PC-9 (cell line): ENCODE measurements at regions not wholly inside any gene's neighbourhood (a gene's known extent, or its start where the extent isn't known, plus 50 kb on each side); places are given as distances from the start of the nearest gene placed in this dataset.

Experiments
- BruUV-seq: library from RNA; stranded (reverse); fragments of 400-500 nt; replicated peaks from 2 replicates; lab custom pipeline; 2021; lab: Mats Ljungman, UMichigan
- CTCF ChIA-PET: fragments of 300-600 bp; sonication (Branson Sonifier 250); formaldehyde crosslinking; loops from one replicate; lab custom pipeline; 2022; ENCODE audit warnings: antibody characterized with exemption; lab: Charles Lee
- POLR2A ChIA-PET: fragments of 300-600 bp; sonication (Branson Sonifier 250); formaldehyde crosslinking; loops from one replicate; lab custom pipeline; 2022; ENCODE audit warnings: antibody characterized with exemption; ENCODE audit not compliant: unreplicated experiment; lab: Charles Lee
- DNase-seq, 2 experiments: peaks; one replicate each; pipeline versions ENCODE4 v3.0.0 to v3.0.0-alpha.2; 2015 to 2022; ENCODE audit warnings: mixed read lengths in 1 of 2
- H2AFZ ChIP-seq: fragments of 200-600 bp; sonication (generic); 2 replicates; pipeline ENCODE4 v1.8.1; 2017; ENCODE audit warnings: antibody characterized with exemption
- H3F3A ChIP-seq: fragments of 200-600 bp; sonication (generic); 2 replicates; pipeline ENCODE4 v1.8.1; 2017; ENCODE audit warnings: antibody characterized with exemption, mild to moderate bottlenecking, low read depth; ENCODE audit not compliant: insufficient read depth
- H3K27ac ChIP-seq: fragments of 200-600 bp; sonication (generic); 2 replicates; pipeline ENCODE4 v1.6.1; 2016; ENCODE audit warnings: mixed run types
- H3K27me3 ChIP-seq: fragments of 200-600 bp; sonication (generic); 2 replicates; pipeline ENCODE4 v1.6.1; 2016; ENCODE audit warnings: low read depth, mixed run types; ENCODE audit not compliant: insufficient read depth
- H3K36me3 ChIP-seq: fragments of 200-600 bp; sonication (generic); 2 replicates; pipeline ENCODE4 v1.6.1; 2016; ENCODE audit warnings: low read depth, mixed run types
- H3K4me1 ChIP-seq: fragments of 200-600 bp; sonication (generic); replicated peaks from 2 replicates; pipeline ENCODE4 v1.6.1; 2016; ENCODE audit warnings: mixed run types; ENCODE audit not compliant: insufficient read depth
- H3K4me2 ChIP-seq: fragments of 200-600 bp; sonication (generic); 2 replicates; pipeline ENCODE4 v1.6.1; 2017; ENCODE audit warnings: mixed run types
- H3K4me3 ChIP-seq: fragments of 200-600 bp; sonication (generic); 2 replicates; pipeline ENCODE4 v1.6.1; 2016; ENCODE audit warnings: mixed run types
- H3K79me2 ChIP-seq: fragments of 200-600 bp; sonication (generic); 2 replicates; pipeline ENCODE4 v1.6.1; 2017; ENCODE audit warnings: low read depth, mixed run types
- H3K9me2 ChIP-seq: fragments of 200-600 bp; sonication (generic); 2 replicates; pipeline ENCODE4 v1.8.1; 2017; ENCODE audit warnings: mild to moderate bottlenecking; ENCODE audit not compliant: insufficient read depth
- H3K9me3 ChIP-seq: fragments of 200-600 bp; sonication (generic); 2 replicates; pipeline ENCODE4 v1.8.1; 2016; ENCODE audit warnings: low read depth; ENCODE audit not compliant: insufficient read depth
- H4K20me1 ChIP-seq: fragments of 200-600 bp; sonication (generic); 2 replicates; pipeline ENCODE4 v1.8.1; 2017; ENCODE audit not compliant: insufficient read depth
- EZH2 ChIP-seq: fragments of 200-600 bp; sonication (generic); IDR thresholded peaks from 2 replicates; pipeline ENCODE4 v1.8.0; 2017; ENCODE audit warnings: antibody characterized with exemption, low read depth
- intact Hi-C: fragments of 100-400 bp; cut with micrococcal nuclease; formaldehyde crosslinking; loops from one replicate; pipeline ENCODE4 v1.10.0; 2022; ENCODE audit not compliant: unreplicated experiment
- TF ChIP-seq, protein P1 (sequence below): fragments of 200-600 bp; sonication (generic); conservative IDR thresholded peaks from 2 replicates; pipeline ENCODE4 v1.6.1; 2017; ENCODE audit warnings: mixed run types, antibody characterized with exemption, mild to moderate bottlenecking, moderate library complexity

DNA sequence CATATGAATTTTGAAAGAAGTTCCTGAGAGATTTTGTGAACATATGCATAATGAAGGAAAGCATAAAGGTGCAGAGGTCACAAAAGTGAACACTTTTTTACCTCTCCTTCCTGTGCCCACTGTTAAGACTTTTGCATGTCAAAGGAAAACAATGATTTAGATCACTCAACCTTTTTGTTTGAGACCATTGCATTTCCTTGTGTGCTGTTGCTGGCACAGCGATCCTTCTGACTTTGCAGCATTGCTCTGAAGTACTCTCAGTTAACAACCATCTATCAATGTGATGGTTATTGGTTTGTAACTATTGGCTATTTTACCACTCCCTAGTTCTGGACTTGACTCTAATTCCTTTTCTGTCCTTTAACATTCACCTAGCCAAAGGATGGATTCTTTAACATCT, 61.7 kb upstream of the TFPI start:
- DNase-seq, result no peak
- no peak overlapping the region for H3K4me3 ChIP-seq
- H3K27me3 ChIP-seq, result no peaks in the 10 kb centered on the region
- H3K36me3 ChIP-seq, result no peaks in the 10 kb centered on the region
- TF ChIP-seq, protein P1, sequence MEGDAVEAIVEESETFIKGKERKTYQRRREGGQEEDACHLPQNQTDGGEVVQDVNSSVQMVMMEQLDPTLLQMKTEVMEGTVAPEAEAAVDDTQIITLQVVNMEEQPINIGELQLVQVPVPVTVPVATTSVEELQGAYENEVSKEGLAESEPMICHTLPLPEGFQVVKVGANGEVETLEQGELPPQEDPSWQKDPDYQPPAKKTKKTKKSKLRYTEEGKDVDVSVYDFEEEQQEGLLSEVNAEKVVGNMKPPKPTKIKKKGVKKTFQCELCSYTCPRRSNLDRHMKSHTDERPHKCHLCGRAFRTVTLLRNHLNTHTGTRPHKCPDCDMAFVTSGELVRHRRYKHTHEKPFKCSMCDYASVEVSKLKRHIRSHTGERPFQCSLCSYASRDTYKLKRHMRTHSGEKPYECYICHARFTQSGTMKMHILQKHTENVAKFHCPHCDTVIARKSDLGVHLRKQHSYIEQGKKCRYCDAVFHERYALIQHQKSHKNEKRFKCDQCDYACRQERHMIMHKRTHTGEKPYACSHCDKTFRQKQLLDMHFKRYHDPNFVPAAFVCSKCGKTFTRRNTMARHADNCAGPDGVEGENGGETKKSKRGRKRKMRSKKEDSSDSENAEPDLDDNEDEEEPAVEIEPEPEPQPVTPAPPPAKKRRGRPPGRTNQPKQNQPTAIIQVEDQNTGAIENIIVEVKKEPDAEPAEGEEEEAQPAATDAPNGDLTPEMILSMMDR, result no peak
- no peak for TF ChIP-seq EZH2
- intact Hi-C loops, result no loop called here
- H3K4me2 ChIP-seq, result no peak overlapping the region
- H3K9me2 ChIP-seq, result no peaks in the 10 kb centered on the region
- H4K20me1 ChIP-seq, result no peaks in the 10 kb centered on the region
- H3K9me3 ChIP-seq, result no peaks in the 10 kb centered on the region
- H3K4me1 ChIP-seq, result no peaks in the 10 kb centered on the region
- H3F3A ChIP-seq, result no peaks in the 10 kb centered on the region
- H2AFZ ChIP-seq, result no peak overlapping the region
- CTCF ChIA-PET, result no interaction called here
- no TSS peak for BruUV-seq
- H3K79me2 ChIP-seq, result no peaks in the 10 kb centered on the region
- H3K27ac ChIP-seq, result no peak overlapping the region
- POLR2A ChIA-PET, result no interaction called here

DNA sequence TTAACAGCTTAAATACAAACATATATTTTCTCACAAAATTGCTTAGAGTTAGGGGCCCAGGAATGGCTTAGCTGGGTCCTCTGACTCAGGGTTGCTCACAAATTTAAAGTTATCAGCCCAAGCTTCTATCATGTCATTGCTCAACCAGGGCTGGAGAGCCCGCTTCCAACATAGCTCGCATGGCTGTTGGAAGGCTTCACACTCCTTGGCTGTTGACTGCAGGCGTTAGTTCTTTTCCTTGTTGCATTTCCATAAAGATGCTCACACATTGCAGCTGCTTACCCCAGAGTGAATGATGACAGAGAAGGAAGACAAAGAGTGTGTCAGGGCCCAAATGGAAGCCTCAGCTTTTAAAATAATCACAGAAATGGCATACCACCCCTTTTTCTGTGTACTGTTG, 62.9 kb upstream of the TFPI start:
- no TSS peak for BruUV-seq
- Histone ChIP-seq H3K27ac (no peak overlapping the region), H3K9me2 (no peaks in the 10 kb centered on the region), H3K9me3 (no peaks in the 10 kb centered on the region), H3K27me3 (no peaks in the 10 kb centered on the region), H2AFZ (no peak overlapping the region), H3F3A (no peaks in the 10 kb centered on the region), H3K79me2 (no peaks in the 10 kb centered on the region), H3K4me1 (no peaks in the 10 kb centered on the region), H3K4me2 (no peak overlapping the region), H4K20me1 (no peaks in the 10 kb centered on the region), H3K4me3 (no peak overlapping the region), H3K36me3 (no peaks in the 10 kb centered on the region)
- ChIA-PET CTCF (no interaction called here), POLR2A (no interaction called here)
- intact Hi-C loops, result no loop called here
- TF ChIP-seq, protein P1, result no peak
- TF ChIP-seq EZH2, result no peak
- DNase-seq, result no peak

DNA sequence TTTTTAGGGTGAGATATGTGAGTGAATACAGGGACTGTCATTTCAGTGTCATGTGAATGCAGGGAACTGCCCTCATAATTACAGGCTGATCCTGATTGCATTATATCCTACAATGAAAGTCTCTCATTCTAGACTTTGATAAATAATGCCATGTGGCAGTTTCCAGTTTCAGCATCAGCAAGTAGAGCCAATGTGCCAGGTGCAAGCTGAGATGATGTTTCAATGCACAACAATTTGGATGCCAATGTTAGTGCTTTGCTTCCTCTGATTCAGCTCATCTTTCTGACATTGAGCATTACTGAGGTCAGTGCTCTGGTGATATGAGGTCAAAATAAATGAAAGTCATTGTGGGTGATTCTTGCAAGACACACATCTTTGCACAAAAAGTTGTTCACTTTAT, 63.7 kb upstream of the TFPI start:
- no peaks in the 10 kb centered on the region for H3K79me2 ChIP-seq
- DNase-seq, result no peak
- no peaks in the 10 kb centered on the region for H4K20me1 ChIP-seq
- no peak overlapping the region for H2AFZ ChIP-seq
- no TSS peak for BruUV-seq
- H3K4me3 ChIP-seq, result no peak overlapping the region
- H3K9me2 ChIP-seq, result no peaks in the 10 kb centered on the region
- no peaks in the 10 kb centered on the region for H3F3A ChIP-seq
- intact Hi-C loops, result no loop called here
- H3K4me2 ChIP-seq, result no peak overlapping the region
- H3K9me3 ChIP-seq, result no peaks in the 10 kb centered on the region
- POLR2A ChIA-PET, result no interaction called here
- H3K4me1 ChIP-seq, result no peaks in the 10 kb centered on the region
- no peak for TF ChIP-seq EZH2
- TF ChIP-seq, protein P1, result no peak
- H3K36me3 ChIP-seq, result no peaks in the 10 kb centered on the region
- CTCF ChIA-PET, result no interaction called here
- H3K27me3 ChIP-seq, result no peaks in the 10 kb centered on the region
- H3K27ac ChIP-seq, result no peak overlapping the region
